GM23338 (cell line): ENCODE measurements at regions not wholly inside any gene's neighbourhood (a gene's known extent, or its start where the extent isn't known, plus 50 kb on each side); places are given as distances from the start of the nearest gene placed in this dataset.

Experiments
- ATAC-seq: fragments of 200-7000 bp; cut with Tn5 transposase; 3 replicates; pipeline ENCODE4 v1.9.1; 2020
- DNase-seq: peaks from one replicate; pipeline ENCODE4 v3.0.0-alpha.2; 2015; ENCODE audit warnings: low spot score
- H2AFZ ChIP-seq: fragments of 200-600 bp; sonication (generic); 2 replicates; pipeline ENCODE4 v1.8.0; 2016; ENCODE audit warnings: antibody characterized with exemption, mild to moderate bottlenecking, moderate library complexity
- H3F3A ChIP-seq: fragments of 200-600 bp; sonication (generic); replicated peaks from 2 replicates; pipeline ENCODE4 v1.8.0; 2017; ENCODE audit warnings: antibody characterized with exemption, mixed run types, low read depth
- H3K27ac ChIP-seq: fragments of 200-600 bp; sonication (generic); 2 replicates; pipeline ENCODE4 v1.6.1; 2016; ENCODE audit warnings: low read depth
- H3K27me3 ChIP-seq: fragments of 200-600 bp; sonication (generic); 2 replicates; pipeline ENCODE4 v1.8.0; 2016; ENCODE audit warnings: mild to moderate bottlenecking, mixed run types, moderate library complexity; ENCODE audit not compliant: insufficient read depth
- H3K36me3 ChIP-seq: fragments of 200-600 bp; sonication (generic); 2 replicates; pipeline ENCODE4 v1.8.0; 2016; ENCODE audit warnings: mild to moderate bottlenecking; ENCODE audit not compliant: insufficient read depth
- H3K4me1 ChIP-seq: fragments of 200-600 bp; sonication (generic); 2 replicates; pipeline ENCODE4 v1.8.0; 2016; ENCODE audit warnings: mild to moderate bottlenecking, moderate library complexity; ENCODE audit not compliant: insufficient read depth
- H3K4me2 ChIP-seq: fragments of 200-600 bp; sonication (generic); 2 replicates; pipeline ENCODE4 v1.7.1; 2017; ENCODE audit warnings: mixed run types
- H3K4me3 ChIP-seq: fragments of 200-600 bp; sonication (generic); 2 replicates; pipeline ENCODE4 v1.6.1; 2016; ENCODE audit warnings: mixed run types
- H3K79me2 ChIP-seq: fragments of 200-600 bp; sonication (generic); replicated peaks from 2 replicates; pipeline ENCODE4 v1.8.0; 2017; ENCODE audit warnings: mild to moderate bottlenecking; ENCODE audit not compliant: insufficient read depth
- H3K9me2 ChIP-seq: fragments of 200-600 bp; sonication (generic); 2 replicates; pipeline ENCODE4 v1.8.0; 2017; ENCODE audit not compliant: insufficient read depth
- H4K20me1 ChIP-seq: fragments of 200-600 bp; sonication (generic); replicated peaks from 2 replicates; pipeline ENCODE4 v1.8.0; 2017; ENCODE audit warnings: mild to moderate bottlenecking; ENCODE audit not compliant: insufficient read depth
- H3K27ac Mint-ChIP-seq: 2 replicates; pipeline ENCODE4 v1.8.0; 2020; ENCODE audit warnings: inconsistent platforms, mild to moderate bottlenecking, moderate library complexity, mixed read lengths
- H3K27me3 Mint-ChIP-seq: 3 replicates; pipeline ENCODE4 v1.8.0; 2022; ENCODE audit warnings: low read depth, mild to moderate bottlenecking, moderate library complexity, mixed read lengths, inconsistent platforms; ENCODE audit not compliant: insufficient read depth, poor library complexity
- H3K36me3 Mint-ChIP-seq: 3 replicates; pipeline ENCODE4 v1.8.0; 2021; ENCODE audit warnings: low read depth, mild to moderate bottlenecking, inconsistent platforms, moderate library complexity, mixed read lengths
- H3K4me1 Mint-ChIP-seq: 3 replicates; pipeline ENCODE4 v1.8.0; 2020; ENCODE audit warnings: mild to moderate bottlenecking, inconsistent platforms, mixed read lengths
- H3K4me3 Mint-ChIP-seq: 3 replicates; pipeline ENCODE4 v1.8.0; 2021; ENCODE audit warnings: moderate library complexity, mild to moderate bottlenecking, inconsistent platforms, mixed read lengths
- H3K9me3 Mint-ChIP-seq: 3 replicates; pipeline ENCODE4 v1.8.0; 2020; ENCODE audit warnings: moderate library complexity, mild to moderate bottlenecking, inconsistent platforms, mixed read lengths
- CREB1 ChIP-seq: fragments of 250-450 bp; sonication (Bioruptor Pico); IDR thresholded peaks from 2 replicates; pipeline ENCODE4 v1.5.0; 2020; ENCODE audit warnings: low read depth, mild to moderate bottlenecking, moderate library complexity
- CTCF ChIP-seq, 2 experiments: fragments of 200-600 bp in 1 of 2; sonication (generic) in 1 of 2; conservative IDR thresholded peaks; 2 replicates each; pipeline versions ENCODE4 v1.5.1 to v1.6.1; 2016 to 2017; ENCODE audit warnings: antibody characterized with exemption in 2 of 2, low read depth in 2 of 2, mild to moderate bottlenecking in 2 of 2, moderate library complexity in 1 of 2
- ETS1 ChIP-seq: IDR thresholded peaks from 2 replicates; pipeline ENCODE4 v1.6.1; 2016; ENCODE audit warnings: antibody characterized with exemption
- EZH2 ChIP-seq: fragments of 200-600 bp; sonication (generic); IDR thresholded peaks from one replicate; pipeline ENCODE4 v1.8.0; 2017; ENCODE audit warnings: antibody characterized with exemption, mild to moderate bottlenecking, low read depth; ENCODE audit not compliant: unreplicated experiment
- EZH2phosphoT487 ChIP-seq: fragments of 200-600 bp; sonication (generic); IDR thresholded peaks from one replicate; pipeline ENCODE4 v1.8.1; 2018; ENCODE audit warnings: antibody characterized with exemption; ENCODE audit not compliant: unreplicated experiment
- NANOG ChIP-seq: IDR thresholded peaks from 2 replicates; pipeline ENCODE4 v1.6.1; 2016; ENCODE audit warnings: antibody characterized with exemption, borderline replicate concordance
- POLR2AphosphoS5 ChIP-seq: IDR thresholded peaks from 2 replicates; pipeline ENCODE4 v1.6.1; 2016; ENCODE audit warnings: antibody characterized with exemption, low read depth
- REST ChIP-seq: IDR thresholded peaks from one replicate; pipeline ENCODE4 v1.6.1; 2018; ENCODE audit warnings: antibody characterized with exemption; ENCODE audit not compliant: unreplicated experiment
- STAT1 ChIP-seq: IDR thresholded peaks from one replicate; pipeline ENCODE4 v1.6.1; 2016; ENCODE audit warnings: antibody characterized with exemption; ENCODE audit not compliant: unreplicated experiment
- ZNF114 ChIP-seq: fragments of 250-450 bp; sonication (Bioruptor Pico); IDR thresholded peaks from 2 replicates; pipeline ENCODE4 v1.5.0; 2020; ENCODE audit warnings: mild to moderate bottlenecking, moderate library complexity
- ZNF331 ChIP-seq: fragments of 250-450 bp; sonication (Bioruptor Pico); IDR thresholded peaks from 2 replicates; pipeline ENCODE4 v1.5.0; 2020; ENCODE audit warnings: low read depth, mild to moderate bottlenecking, moderate library complexity

GRCh38 chr2:103386872-103387271, 625.0 kb downstream of the TMEM182 start (continued):
- no peak for TF ChIP-seq CTCF (conservative IDR thresholded peaks at IDR 0.05; ENCODE audit: low read depth in 2 of 2)
- no peak for TF ChIP-seq POLR2AphosphoS5
- no peak for TF ChIP-seq ZNF331
- TF ChIP-seq EZH2phosphoT487 = no peak
- TF ChIP-seq CREB1 = no peak

- Histone ChIP-seq H3K36me3 (no peaks in the 10 kb centered on the region), H3K27me3 (no peaks in the 10 kb centered on the region), H3K4me3 (no peak overlapping the region), H3K79me2 (no peaks in the 10 kb centered on the region), H3K4me2 (no peak overlapping the region), H2AFZ (peak overlapping the region; percentile 34; the same call in 1 of the 2 replicates), H3K9me2 (no peaks in the 10 kb centered on the region), H3F3A (no peaks in the 10 kb centered on the region), H3K27ac (no peak overlapping the region), H3K4me1 (peaks cover 15% of the 10 kb centered on the region), H4K20me1 (no peaks in the 10 kb centered on the region)
- no peak for ATAC-seq
- no peak for DNase-seq
- Mint-ChIP-seq H3K27ac (no peak overlapping the region), H3K9me3 (no peaks in the 10 kb centered on the region), H3K36me3 (no peaks in the 10 kb centered on the region), H3K4me1 (peaks cover 16% of the 10 kb centered on the region), H3K4me3 (no peak overlapping the region), H3K27me3 (peaks cover 4% of the 10 kb centered on the region)
- TF ChIP-seq REST = no peak
Observed at GRCh38 chr2:103387888-103388287, 626.1 kb downstream of the TMEM182 start.

GRCh38 chr2:103396152-103396551, 634.3 kb downstream of the TMEM182 start:
- Histone ChIP-seq H3K4me1 (peaks cover 13% of the 10 kb centered on the region), H2AFZ (no peak overlapping the region), H4K20me1 (no peaks in the 10 kb centered on the region), H3K27me3 (no peaks in the 10 kb centered on the region), H3K4me2 (no peak overlapping the region), H3K36me3 (0 out of 2 replicates have a peak, but pooled peaks cover 3% of the 10 kb centered on the region), H3K27ac (peak overlapping the region; percentile 70), H3K9me2 (no peaks in the 10 kb centered on the region), H3K79me2 (no peaks in the 10 kb centered on the region), H3F3A (0 out of 2 replicates have a peak, but pooled peaks cover 2% of the 10 kb centered on the region), H3K4me3 (no peak overlapping the region)
- ATAC-seq (peak; percentile 67), DNase-seq (peak; percentile 46)
- H3K9me3 Mint-ChIP-seq = peaks cover 20% of the 10 kb centered on the region; the same call in 2 of the 3 replicates
- peaks cover 6% of the 10 kb centered on the region for H3K27me3 Mint-ChIP-seq
- peak overlapping the region; percentile 86 for H3K27ac Mint-ChIP-seq
- H3K36me3 Mint-ChIP-seq = peaks cover 30% of the 10 kb centered on the region
- peaks cover 38% of the 10 kb centered on the region for H3K4me1 Mint-ChIP-seq
- no peak overlapping the region for H3K4me3 Mint-ChIP-seq
- no peak for TF ChIP-seq CREB1
- peak; percentile 70; the same call in 1 of the 2 replicates for TF ChIP-seq ZNF114 (CRISPR knock-in tag)
- TF ChIP-seq STAT1 = no peak
- no peak for TF ChIP-seq ZNF331
- TF ChIP-seq ETS1 = no peak
- TF ChIP-seq REST = no peak
- TF ChIP-seq EZH2 = no peak
- no peak for TF ChIP-seq EZH2phosphoT487
- TF ChIP-seq NANOG = 0 out of 2 replicates have a peak, but pooled peaks have one; percentile 38
